ENCODE measurements at regions not wholly inside any gene's neighbourhood (a gene's known extent, or its start where the extent isn't known, plus 50 kb on each side); places are given as distances from the start of the nearest gene placed in this dataset.

- no peaks in the 10 kb centered on the region for H3K4me1 ChIP-seq
- intact Hi-C loops (cut with DNase I; ENCODE audit: low total_unique reads) = no loop called here
- no peak overlapping the region for H3K27ac ChIP-seq
- no peaks in the 10 kb centered on the region for H3K36me3 ChIP-seq
- TF ChIP-seq CTCF (IDR thresholded peaks at IDR 0.05) (no peak), POLR2AphosphoS5 (IDR thresholded peaks at IDR 0.05) (no peak), POLR2A (IDR thresholded peaks at IDR 0.05) (no peak)
- no peak overlapping the region for H3K4me3 ChIP-seq
- DNase-seq (ENCODE audit: low spot score in 2 of 2) = no peak
- no peaks in the 10 kb centered on the region for H3K9me3 ChIP-seq
- no peaks in the 10 kb centered on the region for H3K27me3 ChIP-seq
Measured at GRCh38 chr15:93894438-93895036, 336.8 kb upstream of the MCTP2 start.

- TF ChIP-seq POLR2A (IDR thresholded peaks at IDR 0.05) = no peak
- no peak for TF ChIP-seq POLR2AphosphoS5 (IDR thresholded peaks at IDR 0.05)
- TF ChIP-seq CTCF (IDR thresholded peaks at IDR 0.05) = no peak
- Histone ChIP-seq H3K27me3 (no peaks in the 10 kb centered on the region), H3K36me3 (no peaks in the 10 kb centered on the region), H3K4me3 (no peak overlapping the region), H3K9me3 (no peaks in the 10 kb centered on the region), H3K27ac (no peak overlapping the region), H3K4me1 (no peaks in the 10 kb centered on the region)
- DNase-seq (ENCODE audit: low spot score in 2 of 2) = no peak
- intact Hi-C loops (cut with DNase I; ENCODE audit: low total_unique reads) = no loop called here
Measured at GRCh38 chr15:93887151-93887550, 344.2 kb upstream of the MCTP2 start.

- no peak for DNase-seq (ENCODE audit: low spot score in 2 of 2)
- H3K4me1 ChIP-seq = no peaks in the 10 kb centered on the region
- H3K27ac ChIP-seq = no peak overlapping the region
- no peaks in the 10 kb centered on the region for H3K27me3 ChIP-seq
- intact Hi-C loops (cut with DNase I; ENCODE audit: low total_unique reads) = no loop called here
- no peaks in the 10 kb centered on the region for H3K9me3 ChIP-seq
- H3K36me3 ChIP-seq = no peaks in the 10 kb centered on the region
- H3K4me3 ChIP-seq = no peak overlapping the region
- TF ChIP-seq POLR2A (IDR thresholded peaks at IDR 0.05) (no peak), CTCF (IDR thresholded peaks at IDR 0.05) (no peak), POLR2AphosphoS5 (IDR thresholded peaks at IDR 0.05) (no peak)
Measured at GRCh38 chr15:93882779-93883178, 348.6 kb upstream of the MCTP2 start.

- DNase-seq (ENCODE audit: low spot score in 2 of 2) = no peak
- Histone ChIP-seq H3K4me1 (no peaks in the 10 kb centered on the region), H3K27ac (no peak overlapping the region), H3K27me3 (no peaks in the 10 kb centered on the region), H3K4me3 (no peak overlapping the region), H3K36me3 (no peaks in the 10 kb centered on the region), H3K9me3 (no peaks in the 10 kb centered on the region)
- TF ChIP-seq POLR2A (IDR thresholded peaks at IDR 0.05) = no peak
- no peak for TF ChIP-seq POLR2AphosphoS5 (IDR thresholded peaks at IDR 0.05)
- no peak for TF ChIP-seq CTCF (IDR thresholded peaks at IDR 0.05)
- intact Hi-C loops (cut with DNase I; ENCODE audit: low total_unique reads) = no loop called here
Measured at GRCh38 chr15:93882141-93882540, 349.2 kb upstream of the MCTP2 start.

- Histone ChIP-seq H3K9me3 (no peaks in the 10 kb centered on the region), H3K4me3 (no peak overlapping the region), H3K27ac (no peak overlapping the region), H3K4me1 (no peaks in the 10 kb centered on the region), H3K36me3 (no peaks in the 10 kb centered on the region), H3K27me3 (no peaks in the 10 kb centered on the region)
- no peak for DNase-seq (ENCODE audit: low spot score in 2 of 2)
- TF ChIP-seq POLR2AphosphoS5 (IDR thresholded peaks at IDR 0.05) (no peak), POLR2A (IDR thresholded peaks at IDR 0.05) (no peak), CTCF (IDR thresholded peaks at IDR 0.05) (no peak)
- intact Hi-C loops (cut with DNase I; ENCODE audit: low total_unique reads) = no loop called here
Measured at GRCh38 chr15:93881310-93881709, 350.1 kb upstream of the MCTP2 start.
